SK-N-SH (cell line): ENCODE measurements at regions not wholly inside any gene's neighbourhood (a gene's known extent, or its start where the extent isn't known, plus 50 kb on each side); places are given as distances from the start of the nearest gene placed in this dataset.

Experiments
- CTCF ChIA-PET: fragments of 300-600, 350-600 bp; formaldehyde crosslinking; extraction: SDS; loops from one replicate; lab custom pipeline; 2021; lab: Yijun Ruan, JAX
- POLR2A ChIA-PET: fragments of 350-600 bp; sonication (Branson Sonifier 250); formaldehyde crosslinking; extraction: SDS; loops from one replicate; lab custom pipeline; 2020; ENCODE audit warnings: antibody characterized with exemption, inconsistent platforms; lab: Yijun Ruan, JAX
- DNase-seq: peaks from one replicate; pipeline ENCODE4 v3.0.0; 2012
- H2AFZ ChIP-seq: fragments of 200-600 bp; sonication (generic); 2 replicates; pipeline ENCODE4 v1.8.1; 2016; ENCODE audit warnings: antibody characterized with exemption, mild to moderate bottlenecking, low read depth
- H3F3A ChIP-seq: fragments of 200-600 bp; sonication (generic); replicated peaks from 2 replicates; pipeline ENCODE3; 2016; ENCODE audit warnings: antibody characterized with exemption, mild to moderate bottlenecking; ENCODE audit not compliant: insufficient read depth
- H3K27ac ChIP-seq, 2 experiments: fragments of 200-500 bp in 1 of 2; fragments of 200-600 bp in 1 of 2; sonication (Bioruptor generic) in 1 of 2; sonication (generic), shearing (Covaris generic) in 1 of 2; 2 replicates each; pipeline versions ENCODE4 v1.5.1 to v1.6.1; 2014 to 2016; ENCODE audit warnings: low read depth in 2 of 2, inconsistent platforms in 1 of 2, low read length in 1 of 2, mild to moderate bottlenecking in 1 of 2, mixed read lengths in 1 of 2
- H3K27me3 ChIP-seq: fragments of 200-600 bp; sonication (generic), shearing (Covaris generic); 2 replicates; pipeline ENCODE4 v1.6.1; 2016; ENCODE audit warnings: mixed run types; ENCODE audit not compliant: insufficient read depth
- H3K36me3 ChIP-seq, 2 experiments: fragments of 200-500 bp in 1 of 2; fragments of 200-600 bp in 1 of 2; sonication (Bioruptor generic) in 1 of 2; sonication (generic) in 1 of 2; replicated peaks in 1 of 2; 2 replicates each; pipeline versions ENCODE3 to v1.5.1; 2014 to 2016; ENCODE audit warnings: low read length in 1 of 2, mild to moderate bottlenecking in 1 of 2; ENCODE audit not compliant: insufficient read depth in 2 of 2, control insufficient read depth in 1 of 2
- H3K4me1 ChIP-seq, 2 experiments: fragments of 200-500 bp in 1 of 2; fragments of 200-600 bp in 1 of 2; sonication (Bioruptor generic) in 1 of 2; sonication (generic), shearing (Covaris generic) in 1 of 2; 2 replicates each; pipeline versions ENCODE4 v1.5.1 to v1.6.1; 2014 to 2016; ENCODE audit warnings: low read depth in 1 of 2, low read length in 1 of 2, mixed run types in 1 of 2; ENCODE audit not compliant: insufficient read depth in 2 of 2, control insufficient read depth in 1 of 2
- H3K4me2 ChIP-seq: fragments of 200-600 bp; sonication (generic), shearing (Covaris generic); 2 replicates; pipeline ENCODE4 v1.6.1; 2017; ENCODE audit warnings: mixed run types
- H3K4me3 ChIP-seq, 2 experiments: fragments of 200-500 bp in 1 of 2; fragments of 200-600 bp in 1 of 2; sonication (Bioruptor generic) in 1 of 2; sonication (generic), shearing (Covaris generic) in 1 of 2; 2 replicates each; pipeline versions ENCODE4 v1.5.1 to v1.8.1; 2014 to 2016; ENCODE audit warnings: low read depth in 2 of 2, inconsistent platforms in 1 of 2, low read length in 1 of 2, mild to moderate bottlenecking in 1 of 2, mixed read lengths in 1 of 2, moderate library complexity in 1 of 2
- H3K79me2 ChIP-seq: fragments of 200-600 bp; sonication (generic); 2 replicates; pipeline ENCODE4 v1.8.1; 2017; ENCODE audit warnings: mild to moderate bottlenecking; ENCODE audit not compliant: insufficient read depth
- H3K9ac ChIP-seq: fragments of 200-600 bp; sonication (generic); 2 replicates; pipeline ENCODE4 v1.6.1; 2017; ENCODE audit warnings: mixed run types
- H3K9me2 ChIP-seq: fragments of 200-600 bp; sonication (generic); 2 replicates; pipeline ENCODE4 v1.6.1; 2017; ENCODE audit warnings: mixed run types
- H3K9me3 ChIP-seq: fragments of 200-600 bp; sonication (generic); 2 replicates; pipeline ENCODE4 v1.6.1; 2017; ENCODE audit warnings: mixed run types, mild to moderate bottlenecking, moderate library complexity
- H4K20me1 ChIP-seq: fragments of 200-600 bp; sonication (generic); 2 replicates; pipeline ENCODE4 v1.6.1; 2017; ENCODE audit warnings: mild to moderate bottlenecking, mixed run types; ENCODE audit not compliant: insufficient read depth
- CHD2 ChIP-seq: fragments of 150-350 bp; IDR thresholded peaks from 2 replicates; pipeline ENCODE4 v1.6.1; 2018; ENCODE audit warnings: low read length; ENCODE audit not compliant: partially characterized antibody
- FOXJ3 ChIP-seq: sonication (generic); formaldehyde crosslinking; IDR thresholded peaks from 2 replicates; pipeline ENCODE4 v1.5.1; 2020; ENCODE audit warnings: mild to moderate bottlenecking, missing genetic modification reagents
- GATA2 ChIP-seq: sonication (generic); formaldehyde crosslinking; IDR thresholded peaks from 2 replicates; pipeline ENCODE4 v1.5.0; 2020; ENCODE audit warnings: mild to moderate bottlenecking, missing genetic modification reagents
- MAX ChIP-seq: IDR thresholded peaks from 2 replicates; pipeline ENCODE4 v1.4.0; 2012; ENCODE audit warnings: low read depth
- MXI1 ChIP-seq: IDR thresholded peaks from 2 replicates; pipeline ENCODE4 v1.6.1; 2012; ENCODE audit warnings: mild to moderate bottlenecking, low read depth, low read length, improper control_type of control experiment
- POLR2AphosphoS5 ChIP-seq: IDR thresholded peaks from 2 replicates; pipeline ENCODE4 v1.6.1; 2012; ENCODE audit warnings: low read depth, low read length
- RFX5 ChIP-seq: IDR thresholded peaks from 2 replicates; pipeline ENCODE4 v1.6.1; 2012; ENCODE audit warnings: mild to moderate bottlenecking, improper control_type of control experiment, low read length
- USF1 ChIP-seq: IDR thresholded peaks from 2 replicates; pipeline ENCODE4 v1.4.0; 2012; ENCODE audit warnings: low read depth, borderline replicate concordance
- USF2 ChIP-seq: fragments of 150-350 bp; IDR thresholded peaks from 2 replicates; pipeline ENCODE4 v1.6.1; 2017; ENCODE audit warnings: antibody characterized with exemption, low read length, low read depth, borderline replicate concordance
- YY1 ChIP-seq: IDR thresholded peaks from 2 replicates; pipeline ENCODE4 v1.4.0; 2012; ENCODE audit warnings: low read depth, mild to moderate bottlenecking
- WGBS: methylation state at CpG from one replicate; pipeline ENCODE4 v1.1.6; 2017; ENCODE audit warnings: low lambda C conversion rate; 5-methylcytosine and 5-hydroxymethylcytosine counted together

- H3K36me3 ChIP-seq, result no peaks in the 10 kb centered on the region
- no peaks in the 10 kb centered on the region for H3K9me3 ChIP-seq
- no peaks in the 10 kb centered on the region for H4K20me1 ChIP-seq
- DNase-seq, result no peak
- H2AFZ ChIP-seq, result no peak overlapping the region
- no peak overlapping the region for H3K4me2 ChIP-seq
- H3K27ac ChIP-seq, result no peak overlapping the region
- H3F3A ChIP-seq, result no peaks in the 10 kb centered on the region
- no peaks in the 10 kb centered on the region for H3K27me3 ChIP-seq
- ChIA-PET POLR2A (no interaction called here), CTCF (no interaction called here)
- H3K9me2 ChIP-seq, result no peaks in the 10 kb centered on the region
- WGBS, result 23% methylated on average over 3 of the region's 3 CpGs
- no peak overlapping the region for H3K9ac ChIP-seq
- H3K4me1 ChIP-seq, result peaks cover 0 to 9% of the 10 kb centered on the region in 2 experiments; a peak in 1 of 4 replicates
- TF ChIP-seq MAX (no peak), USF2 (no peak), MXI1 (no peak), POLR2AphosphoS5 (no peak), FOXJ3 (CRISPR knock-in tag) (no peak), YY1 (no peak), GATA2 (CRISPR knock-in tag) (no peak)
- H3K4me3 ChIP-seq, result no peak overlapping the region
- H3K79me2 ChIP-seq, result no peaks in the 10 kb centered on the region
These were observed 155.4 kb downstream of the BMP7 start for GRCh38 chr20:57111028-57111373.

- POLR2A ChIA-PET, result no interaction called here
- Histone ChIP-seq H3K27me3 (no peaks in the 10 kb centered on the region), H3K27ac (no peak overlapping the region), H3K4me2 (no peak overlapping the region), H3K4me1 (peaks cover 0 to 9% of the 10 kb centered on the region in 2 experiments; a peak in 1 of 4 replicates), H3K79me2 (no peaks in the 10 kb centered on the region), H3K9ac (no peak overlapping the region), H2AFZ (no peak overlapping the region), H3K9me2 (no peaks in the 10 kb centered on the region), H3K4me3 (no peak overlapping the region), H4K20me1 (no peaks in the 10 kb centered on the region), H3K9me3 (no peaks in the 10 kb centered on the region), H3K36me3 (no peaks in the 10 kb centered on the region), H3F3A (no peaks in the 10 kb centered on the region)
- no peak for DNase-seq
- TF ChIP-seq USF1, result no peak
- no peak for TF ChIP-seq RFX5
- TF ChIP-seq FOXJ3 (CRISPR knock-in tag), result no peak
- TF ChIP-seq CHD2, result no peak
- CTCF ChIA-PET, result no interaction called here
- WGBS, result 51% methylated on average over 8 of the region's 8 CpGs
These were observed 154.0 kb downstream of the BMP7 start for GRCh38 chr20:57112448-57112847.
